ENCODE measurements at regions not wholly inside any gene's neighbourhood (a gene's known extent, or its start where the extent isn't known, plus 50 kb on each side); places are given as distances from the start of the nearest gene placed in this dataset.

GRCh38 chr3:53978386-53978785 is 86.7 kb upstream of the SELENOK start:
- H3K36me3 Mint-ChIP-seq (ENCODE audit: low read depth): peaks cover 1% of the 10 kb centered on the region
- H3K4me1 Mint-ChIP-seq: peaks cover 9% of the 10 kb centered on the region
- no peak overlapping the region for H3K27ac Mint-ChIP-seq (ENCODE audit: unreplicated experiment)
- no peak overlapping the region for H3K4me3 Mint-ChIP-seq
- TF ChIP-seq CTCF (conservative IDR thresholded peaks at IDR 0.05): no peak
- DNase-seq (ENCODE audit: low read depth, low spot score): no peak
- H3K9me3 Mint-ChIP-seq: peaks cover 7% of the 10 kb centered on the region
- peaks cover 4% of the 10 kb centered on the region for H3K27me3 Mint-ChIP-seq (ENCODE audit: low read depth)

GRCh38 chr3:53975382-53975781 is 83.7 kb upstream of the SELENOK start:
- Mint-ChIP-seq H3K36me3 (ENCODE audit: low read depth) (peaks cover 7% of the 10 kb centered on the region), H3K27ac (ENCODE audit: unreplicated experiment) (no peak overlapping the region), H3K4me1 (peaks cover 9% of the 10 kb centered on the region), H3K9me3 (peaks cover 15% of the 10 kb centered on the region), H3K4me3 (no peak overlapping the region), H3K27me3 (ENCODE audit: low read depth) (peaks cover 4% of the 10 kb centered on the region)
- no peak for DNase-seq (ENCODE audit: low read depth, low spot score)
- no peak for TF ChIP-seq CTCF (conservative IDR thresholded peaks at IDR 0.05)

GRCh38 chr3:53974324-53974723 is 82.7 kb upstream of the SELENOK start:
- no peak overlapping the region for H3K4me3 Mint-ChIP-seq
- peaks cover 15% of the 10 kb centered on the region for H3K9me3 Mint-ChIP-seq
- TF ChIP-seq CTCF (conservative IDR thresholded peaks at IDR 0.05): no peak
- no peaks in the 10 kb centered on the region for H3K27me3 Mint-ChIP-seq (ENCODE audit: low read depth)
- no peak for DNase-seq (ENCODE audit: low read depth, low spot score)
- peaks cover 7% of the 10 kb centered on the region for H3K36me3 Mint-ChIP-seq (ENCODE audit: low read depth)
- peaks cover 9% of the 10 kb centered on the region for H3K4me1 Mint-ChIP-seq
- H3K27ac Mint-ChIP-seq (ENCODE audit: unreplicated experiment): no peak overlapping the region

- Mint-ChIP-seq H3K36me3 (ENCODE audit: low read depth) (peaks cover 7% of the 10 kb centered on the region), H3K27me3 (ENCODE audit: low read depth) (no peaks in the 10 kb centered on the region), H3K9me3 (peaks cover 15% of the 10 kb centered on the region), H3K4me3 (no peak overlapping the region), H3K4me1 (peaks cover 9% of the 10 kb centered on the region), H3K27ac (ENCODE audit: unreplicated experiment) (no peak overlapping the region)
- DNase-seq (ENCODE audit: low read depth, low spot score): no peak
- TF ChIP-seq CTCF (conservative IDR thresholded peaks at IDR 0.05): no peak
These were observed 82.2 kb upstream of the SELENOK start for GRCh38 chr3:53973905-53974304.

- no peak for DNase-seq (ENCODE audit: low read depth, low spot score)
- TF ChIP-seq CTCF (conservative IDR thresholded peaks at IDR 0.05): no peak
- Mint-ChIP-seq H3K9me3 (peaks cover 22% of the 10 kb centered on the region), H3K4me1 (no peaks in the 10 kb centered on the region), H3K27ac (ENCODE audit: unreplicated experiment) (no peak overlapping the region), H3K4me3 (no peak overlapping the region), H3K27me3 (ENCODE audit: low read depth) (no peaks in the 10 kb centered on the region), H3K36me3 (ENCODE audit: low read depth) (peaks cover 7% of the 10 kb centered on the region)
These were observed 79.0 kb upstream of the SELENOK start for GRCh38 chr3:53970661-53971060.

- no peak overlapping the region for H3K27ac Mint-ChIP-seq (ENCODE audit: unreplicated experiment)
- peaks cover 7% of the 10 kb centered on the region for H3K36me3 Mint-ChIP-seq (ENCODE audit: low read depth)
These were observed 77.4 kb upstream of the SELENOK start for GRCh38 chr3:53969086-53969485.

More at GRCh38 chr3:53969086-53969485, 77.4 kb upstream of the SELENOK start:
- Mint-ChIP-seq H3K27me3 (ENCODE audit: low read depth) (no peaks in the 10 kb centered on the region), H3K9me3 (peaks cover 19% of the 10 kb centered on the region), H3K4me1 (no peaks in the 10 kb centered on the region), H3K4me3 (no peak overlapping the region)
- TF ChIP-seq CTCF (conservative IDR thresholded peaks at IDR 0.05): no peak
- DNase-seq (ENCODE audit: low read depth, low spot score): no peak
